GM18502 (cell line): ENCODE measurements at regions not wholly inside any gene's neighbourhood (a gene's known extent, or its start where the extent isn't known, plus 50 kb on each side); places are given as distances from the start of the nearest gene placed in this dataset.

Experiments used
- ATAC-seq: cut with Tn5 transposase; IDR thresholded peaks from one replicate; pipeline ENCODE4 v1.9.1; 2021; ENCODE audit warnings: mild to moderate bottlenecking; ENCODE audit not compliant: unreplicated experiment, poor library complexity

DNA sequence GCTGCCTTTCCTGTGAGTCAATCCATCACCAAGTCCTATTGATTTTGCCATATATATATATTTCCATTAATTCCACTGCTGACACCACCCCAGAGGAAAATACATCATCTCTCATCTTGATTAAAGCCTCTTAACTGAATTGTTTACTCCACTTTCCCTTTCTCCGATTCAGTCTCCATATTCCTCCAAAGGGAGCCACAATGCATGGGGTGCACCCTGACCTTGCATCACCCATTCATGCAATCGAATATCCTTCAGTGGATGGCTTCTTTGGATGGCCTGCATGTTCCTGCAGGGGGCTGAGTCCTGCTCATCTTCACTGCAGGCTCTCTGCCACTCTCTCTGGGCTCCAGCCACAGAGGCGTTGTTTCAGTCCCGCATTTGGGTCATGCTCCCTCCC lies 231.0 kb downstream of the SNX18 start:
- no peak for ATAC-seq

DNA sequence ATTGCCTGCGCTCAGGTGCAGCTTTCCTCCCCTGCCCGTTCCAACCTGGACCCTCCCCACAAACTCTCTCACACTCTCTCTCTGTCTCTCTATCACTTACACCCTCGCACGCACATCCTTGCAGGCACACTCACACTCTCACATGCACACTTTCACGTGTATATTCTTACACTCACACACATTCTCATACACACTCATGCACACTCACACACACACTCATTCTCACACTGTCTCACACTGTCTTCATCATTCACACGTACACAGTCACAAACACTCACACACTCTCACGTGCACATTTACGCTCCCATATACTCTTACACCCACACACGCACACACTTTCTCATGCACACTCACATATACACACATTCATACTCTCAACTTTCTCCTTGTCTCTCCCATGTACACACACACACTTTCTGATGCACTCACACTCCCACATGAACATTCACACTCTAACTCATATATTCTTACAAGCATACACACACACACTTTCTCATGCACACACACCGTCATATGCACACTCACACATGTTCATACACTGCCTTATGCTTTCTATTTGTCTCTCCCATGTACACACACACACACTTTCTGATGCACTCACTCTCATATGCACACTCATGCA lies 229.3 kb downstream of the SNX18 start:
- ATAC-seq: no peak

DNA sequence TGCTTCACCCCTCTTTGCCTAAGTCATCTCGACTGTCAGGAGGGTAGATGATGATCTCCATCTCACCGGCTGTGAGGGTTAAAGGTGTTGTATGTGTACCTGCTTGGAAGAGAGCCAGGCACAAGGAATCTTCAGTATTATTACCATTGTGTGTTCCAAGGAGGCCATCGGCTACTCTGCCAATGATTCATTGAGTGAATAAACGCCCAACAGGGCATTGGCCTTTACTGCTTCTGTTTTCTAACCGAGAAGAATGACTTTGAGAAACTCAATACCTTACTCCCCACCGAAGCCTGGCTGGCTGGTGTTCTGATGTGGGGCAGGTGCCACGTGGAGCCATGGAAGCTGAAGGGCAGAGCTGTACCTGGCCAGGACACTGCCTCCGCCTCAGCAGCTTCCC lies 228.8 kb downstream of the SNX18 start:
- ATAC-seq: no peak

DNA sequence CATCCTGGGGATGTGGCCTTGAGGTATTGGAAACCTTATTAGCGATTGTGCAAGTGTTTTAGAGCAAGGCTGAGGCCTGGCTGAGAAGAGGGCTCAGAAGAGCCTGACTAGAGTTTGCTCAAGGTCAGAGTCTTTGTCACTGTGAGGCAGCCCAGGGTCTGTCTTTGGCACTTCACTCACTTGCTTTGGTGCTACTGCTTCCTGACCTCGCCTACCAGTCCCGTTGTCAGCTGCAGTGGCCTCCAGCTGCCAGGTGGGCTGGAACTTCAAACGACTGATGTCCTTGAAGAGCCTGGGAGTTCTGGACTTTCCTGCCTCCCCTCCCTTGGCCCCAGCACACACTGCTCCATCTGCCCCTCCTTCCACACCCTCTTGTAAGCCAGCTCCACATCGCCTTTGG lies 228.0 kb downstream of the SNX18 start:
- no peak for ATAC-seq

DNA sequence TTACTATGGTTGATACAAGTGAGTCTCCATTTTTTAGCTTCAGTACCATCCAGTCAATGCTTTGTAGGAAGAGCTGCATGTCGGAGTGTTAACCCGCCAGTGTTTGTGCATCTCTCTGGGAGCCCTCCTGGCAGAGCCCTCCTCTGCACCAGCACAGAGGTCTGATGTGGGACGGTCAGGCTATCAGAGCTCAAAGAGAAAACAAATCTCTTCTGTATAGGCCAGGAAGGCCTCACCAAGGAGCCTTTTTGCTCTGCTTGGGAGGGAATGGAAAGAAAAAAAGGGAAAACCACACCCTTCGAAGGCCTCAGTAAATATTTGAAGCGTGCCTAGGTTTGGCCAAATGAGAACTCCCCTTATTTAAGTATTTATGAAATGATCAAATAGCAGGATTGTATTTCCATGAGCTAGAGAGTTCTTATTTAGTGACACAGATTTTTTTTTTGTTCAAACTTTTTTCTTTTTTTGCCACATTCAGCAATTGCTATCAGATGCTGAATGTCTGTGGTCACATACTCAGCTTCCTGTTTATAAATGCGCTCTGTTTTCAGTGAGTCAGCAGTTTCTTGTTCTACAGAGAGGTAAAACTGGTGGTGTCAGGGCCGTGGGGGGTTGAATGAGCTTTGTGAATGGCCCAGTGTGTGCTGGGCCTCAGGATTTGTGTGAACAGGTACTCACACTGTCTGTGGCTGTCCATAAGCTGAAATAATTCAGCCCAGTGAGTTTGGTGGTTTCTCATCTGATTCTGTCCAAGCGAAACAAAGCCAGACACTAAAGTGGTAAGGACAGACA lies 226.6 kb downstream of the SNX18 start:
- peak; percentile 88 for ATAC-seq

DNA sequence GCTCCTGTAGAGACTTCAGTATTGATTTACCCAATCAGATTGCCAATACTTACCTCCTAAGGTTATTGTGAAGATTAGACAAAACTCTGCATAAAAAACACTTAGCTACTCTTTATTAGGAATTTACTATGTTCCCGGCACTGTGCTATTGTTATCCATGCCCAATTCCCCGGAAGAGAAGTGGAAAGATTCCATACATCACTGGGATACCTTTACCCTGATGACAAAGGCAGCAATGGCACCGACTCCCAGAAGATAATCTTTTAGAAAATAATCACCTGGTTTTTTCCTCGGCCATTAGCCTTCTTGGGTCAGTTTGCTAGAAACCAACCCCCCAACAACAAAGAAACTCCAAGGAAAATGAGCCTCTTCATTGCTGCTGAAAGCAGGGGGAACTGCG lies 226.0 kb downstream of the SNX18 start:
- ATAC-seq: no peak

DNA sequence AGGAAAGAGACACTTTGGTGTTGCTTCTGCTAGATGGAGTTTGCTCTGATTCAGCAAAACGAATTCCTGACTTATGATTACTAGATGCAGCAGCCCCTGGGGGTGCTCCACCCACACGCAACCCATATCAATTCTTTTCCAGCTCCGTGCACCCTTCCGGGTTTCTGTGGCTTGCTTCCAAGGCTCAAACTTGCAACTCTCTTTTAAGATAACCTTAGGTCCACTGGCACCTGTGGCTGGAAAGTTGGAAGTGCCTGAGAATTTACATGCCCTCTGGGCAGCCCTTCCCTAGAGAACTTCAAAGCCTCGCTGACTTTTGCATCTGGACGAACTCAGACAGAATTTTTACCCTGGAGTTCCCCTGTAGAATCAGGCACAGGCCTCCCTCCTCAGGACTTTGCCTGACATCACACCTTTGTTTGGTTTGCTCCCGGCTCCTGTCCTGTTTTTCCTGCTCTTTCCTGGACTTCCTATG lies 224.9 kb downstream of the SNX18 start:
- no peak for ATAC-seq

DNA sequence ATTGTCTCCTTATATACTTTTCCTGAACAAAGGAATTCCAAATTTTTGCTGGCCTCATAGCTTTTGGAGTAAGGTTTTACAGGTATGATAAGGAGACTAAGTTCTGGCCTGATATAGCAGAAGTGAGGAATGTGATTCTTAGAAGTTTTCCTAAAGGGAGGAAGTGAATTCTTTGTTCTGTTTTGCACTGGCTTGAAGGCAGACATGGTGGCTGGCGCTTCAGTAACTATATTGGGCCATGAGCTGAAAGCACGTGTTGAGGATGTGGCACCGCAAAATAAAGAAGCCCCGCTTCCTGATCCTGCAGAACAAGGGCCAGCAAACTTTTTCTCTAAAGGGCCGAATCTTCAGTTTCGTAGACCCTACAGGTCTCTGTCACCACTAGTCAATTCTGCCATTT lies 224.2 kb downstream of the SNX18 start:
- no peak for ATAC-seq

DNA sequence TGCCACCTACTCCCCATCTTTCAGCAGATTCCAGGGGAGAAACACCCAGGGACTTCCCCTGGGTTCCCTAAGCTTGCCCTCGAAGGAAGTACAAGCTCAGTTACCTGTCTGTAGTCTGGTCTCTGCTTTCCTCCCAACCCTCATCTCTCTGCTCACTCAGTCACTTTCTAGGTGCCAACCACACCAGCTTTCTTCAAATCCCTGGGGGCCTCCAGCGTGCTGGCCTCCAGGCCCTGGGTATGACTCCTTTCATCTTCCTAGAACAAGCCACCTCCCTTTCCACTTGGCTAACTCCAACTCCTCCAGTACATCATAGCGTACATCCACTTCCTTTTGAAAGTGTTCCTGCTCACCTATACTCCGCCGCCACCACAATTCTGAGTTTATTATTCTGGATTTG lies 222.6 kb downstream of the SNX18 start:
- no peak for ATAC-seq

DNA sequence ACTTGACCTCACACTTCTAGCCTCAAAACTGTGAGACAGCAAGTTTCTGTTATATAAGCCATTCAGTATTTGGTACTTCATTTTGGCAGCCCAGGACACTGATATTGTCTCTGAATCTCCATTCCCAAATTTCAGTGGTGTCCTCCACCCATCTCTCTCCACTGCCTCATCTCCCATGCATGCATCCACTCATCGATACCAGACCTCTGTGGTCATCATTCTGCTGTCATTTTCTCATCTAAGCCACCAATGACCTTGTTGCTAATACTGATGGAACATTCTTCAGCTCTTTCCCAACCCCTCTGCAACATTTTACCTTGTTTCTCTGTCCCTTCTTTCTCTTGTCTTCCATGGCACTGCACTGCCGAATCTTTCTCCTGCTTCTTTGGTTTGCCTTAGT lies 221.8 kb downstream of the SNX18 start:
- ATAC-seq: no peak

DNA sequence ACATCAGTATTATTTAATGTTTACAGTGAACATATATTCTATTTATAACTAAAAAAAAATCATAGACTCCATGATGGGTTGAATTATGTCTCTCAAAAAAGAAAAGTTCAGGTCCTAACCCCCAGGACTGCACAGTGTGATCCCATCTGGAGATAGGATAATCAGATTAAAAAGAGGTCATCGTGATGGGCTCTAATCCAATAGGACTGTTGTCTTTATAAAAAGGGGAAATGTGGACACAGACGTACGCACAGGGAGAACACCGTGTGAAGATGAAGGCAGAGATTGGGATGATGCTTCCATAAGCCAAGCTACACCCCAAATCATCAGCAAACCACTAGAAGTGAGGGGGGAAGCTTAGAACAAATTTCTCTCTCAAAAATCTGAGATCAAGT lies 221.4 kb downstream of the SNX18 start:
- no peak for ATAC-seq

DNA sequence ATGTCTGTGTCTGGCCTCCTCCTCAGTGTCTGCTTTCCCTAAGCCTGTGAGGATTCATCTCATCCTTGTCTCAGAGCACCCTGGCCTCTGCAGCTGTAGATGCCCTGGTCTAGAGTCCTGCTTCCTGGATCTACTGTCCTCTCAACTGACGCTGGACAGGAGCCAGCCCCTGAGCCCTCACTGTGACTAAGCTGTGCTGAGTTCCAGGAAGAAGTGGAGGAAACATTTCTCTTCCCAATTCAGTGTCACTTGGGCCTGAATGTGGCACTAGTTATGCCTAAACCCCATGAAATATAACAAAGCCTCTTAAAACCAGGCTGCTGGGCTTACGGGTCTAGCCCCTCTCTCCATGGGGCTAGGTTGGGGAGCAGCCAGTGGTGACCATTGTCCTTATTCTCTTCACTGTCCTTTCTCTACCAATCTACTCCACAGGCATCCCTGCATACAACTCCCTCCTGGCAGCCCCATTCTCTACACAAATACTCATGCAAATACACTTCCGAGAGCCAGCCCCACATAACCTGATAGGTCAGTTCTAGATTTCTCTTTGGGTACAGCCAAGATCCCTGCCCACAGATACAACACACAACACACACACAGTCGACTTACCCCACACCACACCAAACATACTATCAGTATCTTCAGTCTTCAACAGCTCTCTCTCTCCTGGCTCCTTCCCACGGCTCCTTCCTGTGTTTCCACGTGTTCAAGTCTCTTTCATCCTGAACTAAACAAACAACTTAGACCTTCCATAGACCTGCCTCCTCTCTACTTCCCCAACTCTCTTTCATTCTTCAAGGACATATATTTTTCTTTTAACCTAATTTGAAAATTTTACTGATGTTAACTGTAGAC lies 220.8 kb downstream of the SNX18 start:
- no peak for ATAC-seq

DNA sequence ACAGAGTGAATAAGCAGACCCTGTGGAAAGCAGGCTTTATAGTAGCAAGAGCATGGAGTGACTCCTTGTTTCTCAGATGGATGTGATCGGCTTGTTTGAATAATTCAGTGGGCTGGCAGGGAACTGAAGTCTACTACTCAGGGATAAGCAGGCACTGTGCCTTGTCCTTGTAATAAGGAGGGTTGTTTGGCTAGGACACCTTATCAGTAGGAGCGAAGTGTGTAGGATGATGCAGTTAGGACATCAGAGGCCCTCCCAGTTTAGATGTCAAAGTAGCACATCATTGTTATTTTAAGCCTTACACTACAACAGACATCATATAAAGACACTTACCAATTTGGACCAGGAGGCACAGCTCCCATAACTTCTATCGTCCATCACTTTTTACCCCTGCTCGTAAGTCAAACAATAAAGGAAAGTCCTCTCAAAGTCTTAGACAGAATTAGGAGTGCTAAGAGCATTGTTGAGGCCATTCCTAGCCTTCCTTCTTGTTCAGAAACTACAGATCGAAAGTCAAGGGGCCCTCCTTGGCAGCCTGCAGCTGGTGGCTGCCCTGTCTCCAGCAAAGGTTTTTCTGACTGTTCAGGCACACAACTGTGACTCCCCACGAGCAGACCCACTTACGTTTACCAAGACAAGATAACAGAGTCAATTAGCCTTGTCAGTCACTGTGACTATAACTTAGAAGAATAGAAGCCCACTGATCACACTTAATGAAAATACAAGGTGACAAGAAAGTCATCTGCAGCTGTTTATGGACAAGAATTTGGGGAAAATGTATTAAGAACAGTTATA lies 218.6 kb downstream of the SNX18 start:
- no peak for ATAC-seq

DNA sequence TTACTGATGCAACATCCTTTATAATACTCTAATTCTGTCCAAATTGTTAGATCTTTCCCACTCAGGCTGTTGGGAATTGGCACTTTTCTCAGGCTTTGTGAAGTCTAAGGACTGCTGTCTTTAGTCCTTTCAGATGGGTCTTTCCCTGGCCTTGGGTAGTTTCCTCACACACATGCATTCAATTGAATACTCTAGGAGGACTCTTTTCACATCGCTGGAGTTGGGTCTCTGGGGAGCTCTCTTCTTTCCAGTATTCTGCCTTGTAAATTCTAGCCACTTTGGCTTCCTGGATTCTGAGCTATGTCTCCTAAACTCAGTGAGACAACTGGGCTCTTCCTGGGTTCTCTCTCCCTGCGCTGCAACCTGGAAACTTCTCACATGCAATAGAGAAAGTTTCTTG lies 215.5 kb downstream of the SNX18 start:
- no peak for ATAC-seq

DNA sequence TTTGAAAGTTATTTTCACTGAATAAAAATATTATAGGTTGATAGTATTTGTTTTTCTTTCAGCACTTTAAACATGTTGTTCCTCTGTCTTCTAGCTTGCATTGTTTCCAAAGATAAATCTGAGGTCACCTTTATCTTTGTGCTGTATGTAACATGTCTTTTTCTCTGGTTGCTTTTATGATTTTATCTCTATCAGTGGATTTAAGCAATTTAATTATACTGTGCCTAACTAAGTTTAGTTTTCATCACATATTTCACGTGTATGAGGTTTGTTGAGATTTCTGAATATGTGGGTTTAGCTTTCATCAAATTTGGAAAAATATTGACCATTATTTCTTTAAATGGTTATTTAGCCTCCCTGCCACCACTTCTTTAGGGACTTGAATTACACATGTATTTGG lies 214.5 kb downstream of the SNX18 start:
- no peak for ATAC-seq

DNA sequence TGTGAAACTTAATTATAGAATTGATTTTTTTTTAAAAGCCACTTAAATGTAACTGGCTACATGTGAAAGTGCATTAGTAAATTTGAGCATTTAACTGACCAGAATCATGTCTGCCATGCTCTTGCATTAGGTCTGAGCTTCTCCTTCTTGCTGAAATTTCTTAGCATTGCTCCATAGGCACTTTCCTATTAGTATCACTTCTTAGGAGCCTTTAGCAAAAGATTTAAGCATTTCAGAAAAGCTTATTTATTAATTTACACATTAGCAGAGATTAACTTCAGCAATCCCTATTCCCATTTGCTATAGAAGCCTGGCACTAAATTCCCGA lies 211.0 kb downstream of the SNX18 start:
- no peak for ATAC-seq

DNA sequence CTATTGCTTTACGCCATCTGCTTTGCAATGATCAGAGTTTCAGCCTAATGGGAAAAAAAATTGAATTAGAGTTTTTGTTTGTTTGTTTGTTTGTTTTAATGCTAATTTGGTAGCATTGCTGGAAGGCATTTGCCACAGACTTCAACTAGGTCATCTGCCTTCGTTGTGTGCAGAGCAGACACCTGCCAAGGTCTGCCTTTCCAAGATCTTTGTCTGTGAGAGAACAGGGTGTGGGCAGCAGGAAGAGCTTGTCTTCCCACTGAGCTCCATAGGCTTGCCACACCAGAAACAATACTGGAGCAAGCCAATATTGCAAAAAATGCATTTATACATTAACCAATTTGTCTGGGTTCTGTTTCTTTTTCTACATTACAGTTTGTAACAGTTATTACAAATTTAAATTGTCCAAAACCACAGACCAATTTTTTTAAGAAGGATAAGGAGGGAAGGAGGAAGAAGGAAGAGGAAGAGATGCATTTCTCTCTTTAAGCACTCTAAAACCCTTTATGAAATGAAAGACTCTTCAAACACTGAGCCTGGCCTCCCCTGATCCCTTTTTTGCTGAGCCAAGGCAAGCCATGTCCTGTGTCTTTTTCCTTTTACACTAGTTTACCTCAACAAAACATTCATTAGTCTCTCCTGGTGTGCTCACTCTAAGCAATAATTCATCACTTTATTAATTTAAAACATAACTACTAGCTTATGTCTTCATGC lies 210.5 kb downstream of the SNX18 start:
- ATAC-seq: no peak

DNA sequence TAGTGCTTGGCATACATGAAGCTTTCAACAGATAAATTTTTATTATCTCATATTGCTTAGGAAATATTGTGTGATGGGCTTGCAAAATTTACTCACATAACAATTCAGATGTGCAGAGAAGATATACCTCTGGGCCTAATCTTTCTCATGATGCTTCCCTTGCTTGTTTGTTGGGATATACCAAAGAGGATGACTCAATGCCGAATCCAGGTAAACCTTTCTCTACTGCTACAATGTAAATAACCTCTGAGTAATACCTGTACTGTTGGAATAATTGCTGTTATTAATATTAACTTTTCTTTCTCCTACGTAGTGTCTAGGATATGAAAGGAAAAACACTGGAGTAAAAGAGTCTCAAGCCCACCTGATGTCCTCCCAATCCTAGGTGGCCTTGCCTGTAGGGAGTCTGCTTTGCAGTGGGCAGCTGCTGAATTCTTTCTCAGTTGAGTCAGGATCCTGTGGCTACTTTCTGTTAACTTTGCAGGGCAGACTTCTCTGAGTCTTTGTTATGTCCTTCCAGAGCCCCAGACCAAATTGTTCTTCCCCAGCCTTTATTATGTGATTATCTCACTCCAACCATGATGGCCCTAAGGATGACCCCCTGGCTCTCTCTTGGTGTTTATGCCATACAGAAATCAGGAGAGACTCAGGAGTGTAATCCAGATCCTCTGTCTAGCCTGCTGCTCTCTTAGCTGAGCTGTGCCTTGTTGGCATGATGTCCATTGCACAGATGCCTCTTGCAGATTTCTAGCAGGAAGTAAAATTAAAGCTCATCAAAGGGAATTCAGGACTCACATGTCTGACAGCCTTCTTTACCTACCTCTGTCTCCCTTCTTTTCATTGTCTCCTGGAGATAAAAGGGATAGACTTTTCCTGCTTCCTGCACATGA lies 208.1 kb downstream of the SNX18 start:
- no peak for ATAC-seq

DNA sequence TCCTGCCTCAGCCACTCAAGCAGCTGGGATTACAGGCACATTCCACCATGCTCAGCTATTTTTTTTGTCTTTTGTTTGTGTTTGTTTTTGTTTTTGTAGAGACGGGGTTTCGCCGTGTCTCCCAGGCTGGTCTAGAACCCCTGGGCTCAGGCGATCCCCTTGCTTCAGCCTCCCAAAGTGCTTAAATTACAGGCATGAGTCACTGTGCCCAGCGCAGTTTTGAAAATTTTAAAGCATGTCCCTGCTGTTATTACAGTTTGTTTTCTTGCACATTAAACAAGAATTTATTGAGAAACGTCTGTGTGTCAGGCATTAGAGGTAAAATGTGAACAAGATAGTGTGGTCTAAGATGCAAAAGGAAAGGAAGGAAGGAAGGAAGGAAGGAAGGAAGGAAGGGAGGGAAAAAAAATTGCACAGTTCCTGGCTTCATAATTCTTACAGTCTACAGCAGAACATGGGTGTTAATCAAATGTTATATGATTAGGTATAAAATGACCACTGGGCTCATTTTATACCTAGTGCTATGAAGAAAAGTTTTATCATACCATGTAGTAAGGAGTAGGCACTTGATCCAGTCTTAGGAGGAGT lies 205.4 kb downstream of the SNX18 start:
- no peak for ATAC-seq
